Astrocyte (in vitro differentiated cells and primary cell): ENCODE measurements at regions not wholly inside any gene's neighbourhood (a gene's known extent, or its start where the extent isn't known, plus 50 kb on each side); places are given as distances from the start of the nearest gene placed in this dataset.

ENCODE experiments used
- DNase-seq: peaks from one replicate; pipeline ENCODE4 v3.0.0-alpha.2; 2010; ENCODE audit warnings: low read depth
- FAIRE-seq: peaks from 2 replicates; lab custom pipeline; 2011; peaks lifted over from hg19 to GRCh38; lab: Jason Lieb, UNC
- H2AFZ ChIP-seq: 2 replicates; pipeline ENCODE4 v1.6.0; 2012; ENCODE audit warnings: low read depth, low read length, inconsistent platforms
- H3K27ac ChIP-seq: 2 replicates; pipeline ENCODE4 v1.5.1; 2011; ENCODE audit warnings: low read depth, low read length, inconsistent platforms
- H3K27me3 ChIP-seq: 2 replicates; pipeline ENCODE4 v1.6.0; 2011; ENCODE audit warnings: low read length, inconsistent platforms; ENCODE audit not compliant: insufficient read depth
- H3K36me3 ChIP-seq: 2 replicates; pipeline ENCODE4 v1.5.1; 2011; ENCODE audit warnings: low read length, inconsistent platforms; ENCODE audit not compliant: insufficient read depth
- H3K4me1 ChIP-seq: 2 replicates; pipeline ENCODE4 v1.5.1; 2011; ENCODE audit warnings: low read length, inconsistent platforms; ENCODE audit not compliant: insufficient read depth
- H3K4me2 ChIP-seq: 2 replicates; pipeline ENCODE4 v1.6.0; 2012; ENCODE audit warnings: low read length, inconsistent platforms
- H3K4me3 ChIP-seq: 2 replicates; pipeline ENCODE4 v1.5.1; 2011; ENCODE audit warnings: low read depth, mild to moderate bottlenecking, low read length, inconsistent platforms; ENCODE audit not compliant: insufficient read depth
- H3K79me2 ChIP-seq: 2 replicates; pipeline ENCODE4 v1.6.0; 2012; ENCODE audit warnings: mild to moderate bottlenecking, low read length, inconsistent platforms; ENCODE audit not compliant: insufficient read depth
- H3K9ac ChIP-seq: 2 replicates; pipeline ENCODE4 v1.6.0; 2012; ENCODE audit warnings: mild to moderate bottlenecking, low read length, inconsistent platforms
- H3K9me3 ChIP-seq: 2 replicates; pipeline ENCODE4 v1.5.1; 2012; ENCODE audit warnings: low read depth, mild to moderate bottlenecking, low read length, inconsistent platforms; ENCODE audit not compliant: insufficient read depth
- H4K20me1 ChIP-seq: 2 replicates; pipeline ENCODE4 v1.6.0; 2012; ENCODE audit warnings: low read length, inconsistent platforms; ENCODE audit not compliant: insufficient read depth
- H3K27ac Mint-ChIP-seq: one replicate; pipeline ENCODE4 v1.8.0; 2021; ENCODE audit warnings: mild to moderate bottlenecking, mixed read lengths; ENCODE audit not compliant: unreplicated experiment
- H3K27me3 Mint-ChIP-seq: one replicate; pipeline ENCODE4 v1.8.0; 2021; ENCODE audit warnings: low read depth, mixed read lengths; ENCODE audit not compliant: unreplicated experiment
- H3K36me3 Mint-ChIP-seq: one replicate; pipeline ENCODE4 v1.8.0; 2021; ENCODE audit warnings: low read depth, mixed read lengths; ENCODE audit not compliant: unreplicated experiment
- H3K4me1 Mint-ChIP-seq: one replicate; pipeline ENCODE4 v1.8.0; 2021; ENCODE audit warnings: low read depth, mixed read lengths; ENCODE audit not compliant: unreplicated experiment
- H3K4me3 Mint-ChIP-seq: one replicate; pipeline ENCODE4 v1.8.0; 2021; ENCODE audit warnings: mild to moderate bottlenecking, moderate library complexity, mixed read lengths; ENCODE audit not compliant: unreplicated experiment
- H3K9me3 Mint-ChIP-seq: one replicate; pipeline ENCODE4 v1.8.0; 2021; ENCODE audit warnings: mild to moderate bottlenecking, mixed read lengths; ENCODE audit not compliant: unreplicated experiment
- CTCF ChIP-seq: IDR thresholded peaks from 2 replicates; pipeline ENCODE4 v1.5.1; 2011; ENCODE audit warnings: low read depth, mild to moderate bottlenecking, inconsistent platforms, low read length, moderate library complexity; ENCODE audit not compliant: insufficient read depth
- EZH2 ChIP-seq: IDR thresholded peaks from 2 replicates; pipeline ENCODE4 v1.6.1; 2012; ENCODE audit warnings: mild to moderate bottlenecking, low read length, inconsistent platforms; ENCODE audit not compliant: insufficient read depth

- Histone ChIP-seq H3K79me2 (no peaks in the 10 kb centered on the region), H3K27me3 (no peaks in the 10 kb centered on the region), H2AFZ (no peak overlapping the region), H3K4me3 (no peak overlapping the region), H3K36me3 (no peaks in the 10 kb centered on the region), H3K9me3 (no peaks in the 10 kb centered on the region), H3K27ac (no peak overlapping the region), H3K4me2 (peak overlapping the region; percentile 15), H3K4me1 (peaks cover 61% of the 10 kb centered on the region), H4K20me1 (no peaks in the 10 kb centered on the region), H3K9ac (no peak overlapping the region)
- Mint-ChIP-seq H3K9me3 (no peaks in the 10 kb centered on the region), H3K36me3 (no peaks in the 10 kb centered on the region), H3K27me3 (no peaks in the 10 kb centered on the region), H3K27ac (peak overlapping the region; percentile 83), H3K4me1 (peaks cover 43% of the 10 kb centered on the region), H3K4me3 (no peak overlapping the region)
- DNase-seq (peak; percentile 25), FAIRE-seq (no peak)
- TF ChIP-seq CTCF (no peak), EZH2 (no peak)
These were observed 336.8 kb downstream of the BCOR start for GRCh38 chrX:39760930-39761329.

GRCh38 chrX:39762266-39762841, 335.4 kb downstream of the BCOR start:
- no peaks in the 10 kb centered on the region for H3K27me3 Mint-ChIP-seq
- Histone ChIP-seq H3K36me3 (no peaks in the 10 kb centered on the region), H2AFZ (no peak overlapping the region), H3K4me2 (no peak overlapping the region), H3K27me3 (no peaks in the 10 kb centered on the region), H3K79me2 (no peaks in the 10 kb centered on the region), H3K4me3 (no peak overlapping the region), H3K27ac (peak overlapping the region; percentile 42), H4K20me1 (no peaks in the 10 kb centered on the region), H3K9ac (no peak overlapping the region), H3K9me3 (no peaks in the 10 kb centered on the region), H3K4me1 (peaks cover 59% of the 10 kb centered on the region)
- no peak for TF ChIP-seq CTCF
- TF ChIP-seq EZH2, result no peak
- peaks cover 35% of the 10 kb centered on the region for H3K4me1 Mint-ChIP-seq
- DNase-seq, result peak; percentile 90
- peak overlapping the region; percentile 50 for H3K27ac Mint-ChIP-seq
- H3K4me3 Mint-ChIP-seq, result no peak overlapping the region
- peak; percentile 87 for FAIRE-seq
- H3K36me3 Mint-ChIP-seq, result no peaks in the 10 kb centered on the region
- H3K9me3 Mint-ChIP-seq, result no peaks in the 10 kb centered on the region

GRCh38 chrX:39764441-39764914, 333.3 kb downstream of the BCOR start:
- no peaks in the 10 kb centered on the region for H3K9me3 ChIP-seq
- DNase-seq (peak; percentile 20), FAIRE-seq (no peak)
- Mint-ChIP-seq H3K9me3 (no peaks in the 10 kb centered on the region), H3K4me1 (peaks cover 27% of the 10 kb centered on the region), H3K27me3 (peaks cover 2% of the 10 kb centered on the region), H3K27ac (peak overlapping the region; percentile 94), H3K36me3 (no peaks in the 10 kb centered on the region), H3K4me3 (no peak overlapping the region)
- no peak overlapping the region for H3K27ac ChIP-seq
- peak overlapping the region; percentile 31 for H3K9ac ChIP-seq
- no peak overlapping the region for H2AFZ ChIP-seq
- peak overlapping the region; percentile 26 for H3K4me2 ChIP-seq
- no peak overlapping the region for H3K4me3 ChIP-seq
- H4K20me1 ChIP-seq, result no peaks in the 10 kb centered on the region
- no peaks in the 10 kb centered on the region for H3K36me3 ChIP-seq
- no peaks in the 10 kb centered on the region for H3K79me2 ChIP-seq
- no peaks in the 10 kb centered on the region for H3K27me3 ChIP-seq
- no peak for TF ChIP-seq EZH2
- H3K4me1 ChIP-seq, result peaks cover 43% of the 10 kb centered on the region
